ENCODE measurements at regions not wholly inside any gene's neighbourhood (a gene's known extent, or its start where the extent isn't known, plus 50 kb on each side); places are given as distances from the start of the nearest gene placed in this dataset.

GRCh38 chr9:86526021-86526420 is 171.8 kb upstream of the TUT7 start:
- Histone ChIP-seq H3K9me3 (ENCODE audit: control insufficient read depth, insufficient read depth, low read length) (no peaks in the 10 kb centered on the region), H3K79me2 (ENCODE audit: control insufficient read depth, low read length) (no peaks in the 10 kb centered on the region), H4K20me1 (ENCODE audit: control insufficient read depth, insufficient read depth, low read depth, low read length) (no peaks in the 10 kb centered on the region), H3K27ac (ENCODE audit: low read depth, low read length) (no peak overlapping the region), H3K4me2 (ENCODE audit: low read length) (no peak overlapping the region), H3K4me3 (ENCODE audit: low read length) (no peak overlapping the region), H3K27me3 (ENCODE audit: control insufficient read depth, low read length) (no peaks in the 10 kb centered on the region), H3K9me2 (replicated peaks; ENCODE audit: control insufficient read depth, low read length) (no peaks in the 10 kb centered on the region), H3K36me3 (ENCODE audit: control insufficient read depth, low read length) (no peaks in the 10 kb centered on the region), H3K4me1 (ENCODE audit: control insufficient read depth, low read length) (no peaks in the 10 kb centered on the region), H3F3A (ENCODE audit: control insufficient read depth, insufficient read depth) (no peaks in the 10 kb centered on the region)
- no peak for TF ChIP-seq EZH2phosphoT487 (IDR thresholded peaks at IDR 0.05; ENCODE audit: borderline replicate concordance, low read length)
- no peak for TF ChIP-seq CTCF (IDR thresholded peaks at IDR 0.05; ENCODE audit: low read depth, low read length, poor library complexity, severe bottlenecking)

- H3K4me3 ChIP-seq (ENCODE audit: low read length), result no peak overlapping the region
- H3K79me2 ChIP-seq (ENCODE audit: control insufficient read depth, low read length), result no peaks in the 10 kb centered on the region
Observed at GRCh38 chr9:86525182-86525581, 171.0 kb upstream of the TUT7 start.

GRCh38 chr9:86521977-86522376 is 167.8 kb upstream of the TUT7 start:
- no peaks in the 10 kb centered on the region for H4K20me1 ChIP-seq (ENCODE audit: control insufficient read depth, insufficient read depth, low read depth, low read length)
- H3K9me2 ChIP-seq (replicated peaks; ENCODE audit: control insufficient read depth, low read length), result no peaks in the 10 kb centered on the region
- no peaks in the 10 kb centered on the region for H3K4me1 ChIP-seq (ENCODE audit: control insufficient read depth, low read length)
- H3F3A ChIP-seq (ENCODE audit: control insufficient read depth, insufficient read depth), result no peaks in the 10 kb centered on the region
- H3K9me3 ChIP-seq (ENCODE audit: control insufficient read depth, insufficient read depth, low read length), result no peaks in the 10 kb centered on the region
- H3K36me3 ChIP-seq (ENCODE audit: control insufficient read depth, low read length), result no peaks in the 10 kb centered on the region
- no peak overlapping the region for H3K4me3 ChIP-seq (ENCODE audit: low read length)
- H3K79me2 ChIP-seq (ENCODE audit: control insufficient read depth, low read length), result no peaks in the 10 kb centered on the region
- no peak overlapping the region for H3K27ac ChIP-seq (ENCODE audit: low read depth, low read length)
- H3K27me3 ChIP-seq (ENCODE audit: control insufficient read depth, low read length), result no peaks in the 10 kb centered on the region
- H3K4me2 ChIP-seq (ENCODE audit: low read length), result no peak overlapping the region
- TF ChIP-seq CTCF (IDR thresholded peaks at IDR 0.05; ENCODE audit: low read depth, low read length, poor library complexity, severe bottlenecking), result no peak

More at GRCh38 chr9:86525182-86525581, 171.0 kb upstream of the TUT7 start:
- no peak overlapping the region for H3K27ac ChIP-seq (ENCODE audit: low read depth, low read length)
- TF ChIP-seq EZH2phosphoT487 (IDR thresholded peaks at IDR 0.05; ENCODE audit: borderline replicate concordance, low read length) (no peak), CTCF (IDR thresholded peaks at IDR 0.05; ENCODE audit: low read depth, low read length, poor library complexity, severe bottlenecking) (no peak)
- H3K9me2 ChIP-seq (replicated peaks; ENCODE audit: control insufficient read depth, low read length), result no peaks in the 10 kb centered on the region
- H3K27me3 ChIP-seq (ENCODE audit: control insufficient read depth, low read length), result no peaks in the 10 kb centered on the region
- no peaks in the 10 kb centered on the region for H3K9me3 ChIP-seq (ENCODE audit: control insufficient read depth, insufficient read depth, low read length)
- H3K4me1 ChIP-seq (ENCODE audit: control insufficient read depth, low read length), result no peaks in the 10 kb centered on the region
- H3K36me3 ChIP-seq (ENCODE audit: control insufficient read depth, low read length), result no peaks in the 10 kb centered on the region
- no peaks in the 10 kb centered on the region for H3F3A ChIP-seq (ENCODE audit: control insufficient read depth, insufficient read depth)
- no peak overlapping the region for H3K4me2 ChIP-seq (ENCODE audit: low read length)
- H4K20me1 ChIP-seq (ENCODE audit: control insufficient read depth, insufficient read depth, low read depth, low read length), result no peaks in the 10 kb centered on the region

GRCh38 chr9:86521322-86521721 is 167.1 kb upstream of the TUT7 start:
- Histone ChIP-seq H3K4me1 (ENCODE audit: control insufficient read depth, low read length) (no peaks in the 10 kb centered on the region), H3K9me3 (ENCODE audit: control insufficient read depth, insufficient read depth, low read length) (no peaks in the 10 kb centered on the region), H3K79me2 (ENCODE audit: control insufficient read depth, low read length) (no peaks in the 10 kb centered on the region), H3F3A (ENCODE audit: control insufficient read depth, insufficient read depth) (no peaks in the 10 kb centered on the region), H3K27ac (ENCODE audit: low read depth, low read length) (no peak overlapping the region), H3K4me2 (ENCODE audit: low read length) (no peak overlapping the region), H4K20me1 (ENCODE audit: control insufficient read depth, insufficient read depth, low read depth, low read length) (no peaks in the 10 kb centered on the region), H3K9me2 (replicated peaks; ENCODE audit: control insufficient read depth, low read length) (no peaks in the 10 kb centered on the region), H3K4me3 (ENCODE audit: low read length) (no peak overlapping the region), H3K36me3 (ENCODE audit: control insufficient read depth, low read length) (no peaks in the 10 kb centered on the region), H3K27me3 (ENCODE audit: control insufficient read depth, low read length) (no peaks in the 10 kb centered on the region)
- TF ChIP-seq CTCF (IDR thresholded peaks at IDR 0.05; ENCODE audit: low read depth, low read length, poor library complexity, severe bottlenecking) (no peak), EZH2phosphoT487 (IDR thresholded peaks at IDR 0.05; ENCODE audit: borderline replicate concordance, low read length) (no peak)

Measured in DOHH2 (cell line).